GM23338 (cell line): ENCODE measurements at regions not wholly inside any gene's neighbourhood (a gene's known extent, or its start where the extent isn't known, plus 50 kb on each side); places are given as distances from the start of the nearest gene placed in this dataset.

Experiments
- ATAC-seq: fragments of 200-7000 bp; cut with Tn5 transposase; 3 replicates; pipeline ENCODE4 v1.9.1; 2020
- DNase-seq: peaks from one replicate; pipeline ENCODE4 v3.0.0-alpha.2; 2015; ENCODE audit warnings: low spot score
- H2AFZ ChIP-seq: fragments of 200-600 bp; sonication (generic); 2 replicates; pipeline ENCODE4 v1.8.0; 2016; ENCODE audit warnings: antibody characterized with exemption, mild to moderate bottlenecking, moderate library complexity
- H3F3A ChIP-seq: fragments of 200-600 bp; sonication (generic); replicated peaks from 2 replicates; pipeline ENCODE4 v1.8.0; 2017; ENCODE audit warnings: antibody characterized with exemption, mixed run types, low read depth
- H3K27ac ChIP-seq: fragments of 200-600 bp; sonication (generic); 2 replicates; pipeline ENCODE4 v1.6.1; 2016; ENCODE audit warnings: low read depth
- H3K27me3 ChIP-seq: fragments of 200-600 bp; sonication (generic); 2 replicates; pipeline ENCODE4 v1.8.0; 2016; ENCODE audit warnings: mild to moderate bottlenecking, mixed run types, moderate library complexity; ENCODE audit not compliant: insufficient read depth
- H3K36me3 ChIP-seq: fragments of 200-600 bp; sonication (generic); 2 replicates; pipeline ENCODE4 v1.8.0; 2016; ENCODE audit warnings: mild to moderate bottlenecking; ENCODE audit not compliant: insufficient read depth
- H3K4me1 ChIP-seq: fragments of 200-600 bp; sonication (generic); 2 replicates; pipeline ENCODE4 v1.8.0; 2016; ENCODE audit warnings: mild to moderate bottlenecking, moderate library complexity; ENCODE audit not compliant: insufficient read depth
- H3K4me2 ChIP-seq: fragments of 200-600 bp; sonication (generic); 2 replicates; pipeline ENCODE4 v1.7.1; 2017; ENCODE audit warnings: mixed run types
- H3K4me3 ChIP-seq: fragments of 200-600 bp; sonication (generic); 2 replicates; pipeline ENCODE4 v1.6.1; 2016; ENCODE audit warnings: mixed run types
- H3K79me2 ChIP-seq: fragments of 200-600 bp; sonication (generic); replicated peaks from 2 replicates; pipeline ENCODE4 v1.8.0; 2017; ENCODE audit warnings: mild to moderate bottlenecking; ENCODE audit not compliant: insufficient read depth
- H3K9me2 ChIP-seq: fragments of 200-600 bp; sonication (generic); 2 replicates; pipeline ENCODE4 v1.8.0; 2017; ENCODE audit not compliant: insufficient read depth
- H4K20me1 ChIP-seq: fragments of 200-600 bp; sonication (generic); replicated peaks from 2 replicates; pipeline ENCODE4 v1.8.0; 2017; ENCODE audit warnings: mild to moderate bottlenecking; ENCODE audit not compliant: insufficient read depth
- H3K27ac Mint-ChIP-seq: 2 replicates; pipeline ENCODE4 v1.8.0; 2020; ENCODE audit warnings: inconsistent platforms, mild to moderate bottlenecking, moderate library complexity, mixed read lengths
- H3K27me3 Mint-ChIP-seq: 3 replicates; pipeline ENCODE4 v1.8.0; 2022; ENCODE audit warnings: low read depth, mild to moderate bottlenecking, moderate library complexity, mixed read lengths, inconsistent platforms; ENCODE audit not compliant: insufficient read depth, poor library complexity
- H3K36me3 Mint-ChIP-seq: 3 replicates; pipeline ENCODE4 v1.8.0; 2021; ENCODE audit warnings: low read depth, mild to moderate bottlenecking, inconsistent platforms, moderate library complexity, mixed read lengths
- H3K4me1 Mint-ChIP-seq: 3 replicates; pipeline ENCODE4 v1.8.0; 2020; ENCODE audit warnings: mild to moderate bottlenecking, inconsistent platforms, mixed read lengths
- H3K4me3 Mint-ChIP-seq: 3 replicates; pipeline ENCODE4 v1.8.0; 2021; ENCODE audit warnings: moderate library complexity, mild to moderate bottlenecking, inconsistent platforms, mixed read lengths
- H3K9me3 Mint-ChIP-seq: 3 replicates; pipeline ENCODE4 v1.8.0; 2020; ENCODE audit warnings: moderate library complexity, mild to moderate bottlenecking, inconsistent platforms, mixed read lengths
- ETS1 ChIP-seq: IDR thresholded peaks from 2 replicates; pipeline ENCODE4 v1.6.1; 2016; ENCODE audit warnings: antibody characterized with exemption
- EZH2phosphoT487 ChIP-seq: fragments of 200-600 bp; sonication (generic); IDR thresholded peaks from one replicate; pipeline ENCODE4 v1.8.1; 2018; ENCODE audit warnings: antibody characterized with exemption; ENCODE audit not compliant: unreplicated experiment
- JUNB ChIP-seq: IDR thresholded peaks from one replicate; pipeline ENCODE4 v1.6.1; 2016; ENCODE audit warnings: antibody characterized with exemption; ENCODE audit not compliant: unreplicated experiment
- REST ChIP-seq: IDR thresholded peaks from one replicate; pipeline ENCODE4 v1.6.1; 2018; ENCODE audit warnings: antibody characterized with exemption; ENCODE audit not compliant: unreplicated experiment
- ZNF331 ChIP-seq: fragments of 250-450 bp; sonication (Bioruptor Pico); IDR thresholded peaks from 2 replicates; pipeline ENCODE4 v1.5.0; 2020; ENCODE audit warnings: low read depth, mild to moderate bottlenecking, moderate library complexity
- ZNF462 ChIP-seq: fragments of 250-450 bp; sonication (Bioruptor Pico); IDR thresholded peaks from 2 replicates; pipeline ENCODE4 v1.5.0; 2020; ENCODE audit warnings: mild to moderate bottlenecking, moderate library complexity

GRCh38 chr2:136550181-136550580 is 215.2 kb upstream of the THSD7B start:
- Histone ChIP-seq H3K4me1 (peaks cover 12% of the 10 kb centered on the region), H3K9me2 (no peaks in the 10 kb centered on the region), H3F3A (no peaks in the 10 kb centered on the region), H4K20me1 (no peaks in the 10 kb centered on the region), H3K4me3 (no peak overlapping the region), H2AFZ (no peak overlapping the region), H3K79me2 (no peaks in the 10 kb centered on the region), H3K36me3 (no peaks in the 10 kb centered on the region), H3K4me2 (no peak overlapping the region), H3K27ac (no peak overlapping the region), H3K27me3 (no peaks in the 10 kb centered on the region)
- ATAC-seq, result no peak
- Mint-ChIP-seq H3K9me3 (no peaks in the 10 kb centered on the region), H3K4me1 (peaks cover 15% of the 10 kb centered on the region), H3K4me3 (no peak overlapping the region), H3K36me3 (no peaks in the 10 kb centered on the region), H3K27me3 (no peaks in the 10 kb centered on the region), H3K27ac (no peak overlapping the region)
- TF ChIP-seq JUNB (no peak), ETS1 (no peak), ZNF331 (no peak), EZH2phosphoT487 (no peak), ZNF462 (CRISPR knock-in tag) (no peak), REST (no peak)
- no peak for DNase-seq
